ENCODE measurements at regions not wholly inside any gene's neighbourhood (a gene's known extent, or its start where the extent isn't known, plus 50 kb on each side); places are given as distances from the start of the nearest gene placed in this dataset.

DNA sequence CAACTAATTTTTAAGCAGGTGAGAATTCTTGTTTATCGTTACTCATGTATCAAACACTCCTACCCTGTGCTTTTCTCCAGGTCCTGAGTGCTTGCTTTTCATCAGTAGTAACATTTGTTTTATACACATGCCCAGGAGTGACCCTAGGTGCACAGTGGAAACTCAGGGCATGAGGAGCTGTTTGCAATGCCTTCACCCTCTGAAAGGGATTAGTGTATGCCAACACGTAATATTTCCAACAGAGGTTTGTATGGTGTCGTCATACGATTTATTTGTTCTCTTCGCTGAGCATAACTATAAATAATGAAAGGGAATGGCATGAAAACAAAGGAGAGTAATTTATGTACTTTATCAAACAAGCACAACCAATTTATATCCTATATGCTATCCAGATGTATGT is 537.4 kb upstream of the MMS22L start:
- DNase-seq, result no peak

- DNase-seq, result no peak
Measured at GRCh38 chr6:97822632-97823031, 539.6 kb upstream of the MMS22L start.

GRCh38 chr6:97841763-97842162 is 558.7 kb upstream of the MMS22L start:
- DNase-seq, result no peak

DNA sequence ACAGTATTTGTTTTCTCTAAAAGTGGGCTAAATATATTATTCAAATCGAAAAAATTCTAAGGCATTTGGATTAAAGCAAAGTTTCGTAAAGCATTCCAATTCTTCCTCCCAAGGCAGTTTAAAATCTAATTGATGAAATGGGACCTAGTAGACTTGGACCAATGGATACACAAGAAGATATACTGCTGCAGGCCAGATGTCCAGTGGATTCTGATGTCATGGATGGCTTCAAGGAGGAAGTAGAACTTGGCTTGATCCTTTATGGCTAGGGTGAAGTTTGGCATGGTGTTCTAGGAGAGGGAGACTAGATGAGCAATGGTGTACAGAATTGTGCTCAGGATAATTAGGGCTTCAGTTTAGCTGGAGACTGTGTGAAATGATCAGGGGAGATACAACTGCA is 559.5 kb upstream of the MMS22L start:
- DNase-seq, result no peak

DNA sequence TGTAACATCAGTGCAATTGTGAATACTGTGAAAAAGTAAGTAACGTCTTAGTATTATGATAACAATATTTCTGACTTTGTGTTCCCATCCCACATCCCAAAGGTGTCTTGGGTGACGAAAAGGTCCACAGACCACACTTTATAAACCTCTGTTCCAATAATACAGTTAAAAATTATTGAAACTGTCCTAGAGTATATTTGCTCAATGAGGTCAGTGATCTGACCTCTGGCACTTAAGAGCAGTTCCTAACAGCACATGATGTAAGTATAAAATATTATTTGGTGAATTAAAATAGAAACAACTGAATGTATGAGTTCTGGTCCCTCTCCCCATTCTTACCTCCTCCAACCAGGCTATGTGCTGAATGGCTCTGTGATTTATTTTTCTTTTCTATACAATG is 566.4 kb upstream of the MMS22L start:
- no peak for DNase-seq

GRCh38 chr6:97850458-97851212 is 567.6 kb upstream of the MMS22L start:
- no peak for DNase-seq

GRCh38 chr6:97863697-97864096 is 580.7 kb upstream of the MMS22L start:
- no peak for DNase-seq

GRCh38 chr6:97864366-97864765 is 581.4 kb upstream of the MMS22L start:
- DNase-seq, result no peak

DNA sequence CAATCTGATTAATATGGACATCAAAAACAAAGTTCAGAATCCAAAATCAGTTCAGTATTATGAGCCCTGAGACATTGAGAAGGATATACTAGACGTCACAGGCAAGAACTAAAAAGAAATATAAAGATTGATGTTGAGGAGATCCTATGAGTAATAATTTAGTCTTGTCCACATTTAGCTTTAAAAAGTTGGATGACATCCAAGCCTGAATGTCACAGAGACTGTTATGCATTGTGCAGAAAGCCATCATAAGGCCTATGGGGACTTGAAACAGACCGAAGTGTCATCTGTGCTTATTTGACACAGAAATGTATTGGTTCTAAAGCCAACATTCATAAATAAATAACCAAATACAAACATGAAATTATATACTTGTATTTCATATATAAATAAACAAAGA is 581.8 kb upstream of the MMS22L start:
- no peak for DNase-seq

- DNase-seq, result no peak
Measured at GRCh38 chr6:97865612-97866011, 582.6 kb upstream of the MMS22L start.

DNA sequence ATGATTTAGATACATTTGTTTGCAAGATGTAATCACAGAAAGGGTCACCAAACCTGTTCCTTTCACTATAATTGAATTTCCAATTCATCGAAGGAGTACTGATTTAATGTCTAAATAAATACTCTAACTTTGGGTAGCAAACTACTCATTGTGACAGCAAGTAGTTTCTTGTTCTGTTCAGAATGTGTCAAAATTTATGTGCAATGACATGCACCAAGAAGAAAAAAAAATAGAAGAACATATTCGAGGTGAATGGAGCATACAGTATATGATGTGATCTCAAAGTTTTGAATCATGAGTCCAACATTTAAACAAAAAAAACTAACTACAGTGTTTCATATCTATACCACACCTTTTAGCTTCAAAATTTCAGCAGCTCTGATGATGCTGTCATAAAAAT is 583.6 kb upstream of the MMS22L start:
- no peak for DNase-seq

- no peak for DNase-seq
Measured at GRCh38 chr6:97867177-97867576, 584.2 kb upstream of the MMS22L start.

- DNase-seq, result no peak
Measured at GRCh38 chr6:97870273-97870672, 587.3 kb upstream of the MMS22L start.

DNA sequence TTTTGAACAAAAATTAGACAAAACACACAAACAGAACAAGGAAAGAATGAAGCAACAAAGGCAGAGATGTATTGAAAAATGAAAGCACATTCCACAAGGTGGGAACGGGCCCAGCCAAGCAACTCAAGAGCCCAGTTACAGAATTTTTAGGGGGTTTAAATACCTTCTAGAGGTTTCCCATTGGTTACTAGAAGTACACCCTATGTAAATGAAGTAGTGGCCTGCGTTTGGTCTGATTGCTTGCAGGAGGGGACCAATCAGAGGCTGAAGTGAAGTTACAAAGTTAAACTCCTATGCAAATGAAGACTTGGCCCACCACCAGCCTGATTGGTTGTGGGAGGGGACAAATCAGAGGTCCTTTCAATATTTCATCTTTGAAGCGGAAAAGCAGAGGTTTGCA is 593.7 kb upstream of the MMS22L start:
- DNase-seq, result no peak

DNA sequence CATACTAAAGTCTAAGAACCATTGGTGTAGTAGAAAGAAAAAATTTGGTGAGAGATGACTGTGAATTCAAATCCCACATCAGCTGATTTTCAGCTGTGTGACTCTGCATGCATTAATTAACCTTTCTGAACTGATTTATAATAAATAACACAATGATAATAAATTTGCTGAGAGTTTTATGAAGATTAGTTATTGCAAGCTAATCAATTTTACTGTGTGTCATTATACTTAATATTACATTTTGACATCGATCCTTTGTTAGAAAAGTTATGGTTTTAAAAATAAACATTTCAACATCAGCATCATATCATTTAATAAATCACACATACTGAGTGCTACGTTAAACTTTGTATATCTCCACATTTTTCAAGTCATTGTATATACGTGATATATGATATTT is 599.7 kb upstream of the MMS22L start:
- no peak for DNase-seq

GRCh38 chr6:97885325-97885724 is 602.3 kb upstream of the MMS22L start:
- no peak for DNase-seq

DNA sequence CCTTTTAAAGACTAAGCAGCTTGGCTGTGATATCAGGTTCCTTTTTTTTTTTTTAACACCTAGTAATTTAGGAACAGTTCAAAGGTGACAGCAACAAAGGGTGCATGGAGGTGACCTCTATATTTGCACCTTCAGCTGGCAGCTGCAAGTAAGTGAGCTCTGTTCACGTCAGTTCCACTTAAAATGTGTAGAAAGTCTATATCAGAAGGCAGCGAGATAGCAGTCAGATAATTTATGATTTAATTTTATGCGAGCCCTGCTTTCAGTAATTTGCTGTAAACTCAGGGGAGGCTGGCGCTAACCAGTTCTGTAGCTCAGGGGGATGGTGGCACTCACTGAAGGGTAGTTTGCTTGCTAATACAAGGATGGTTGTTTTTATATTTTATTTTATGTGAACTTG is 602.8 kb upstream of the MMS22L start:
- no peak for DNase-seq

GRCh38 chr6:97901531-97901930 is 618.5 kb upstream of the MMS22L start:
- no peak for DNase-seq

DNA sequence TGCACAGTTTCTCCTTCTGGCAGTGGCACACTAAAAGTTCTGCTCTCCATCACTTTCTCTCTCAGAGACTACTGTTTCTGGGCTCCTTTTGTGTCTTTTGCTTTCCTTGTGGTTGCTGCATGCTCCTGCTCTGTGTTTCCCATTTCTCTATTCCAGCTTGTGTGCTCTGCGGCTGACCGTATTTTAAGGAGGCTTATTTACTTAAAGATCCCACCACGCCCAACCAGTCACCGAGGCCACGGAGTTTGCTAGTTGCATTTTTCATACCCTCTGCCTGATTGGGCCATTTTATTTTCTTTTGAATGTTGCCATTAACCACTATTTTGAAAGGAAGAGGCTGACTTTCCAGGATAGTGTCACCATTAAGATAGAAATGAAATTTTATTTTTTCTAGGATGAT is 626.4 kb upstream of the MMS22L start:
- no peak for DNase-seq

DNA sequence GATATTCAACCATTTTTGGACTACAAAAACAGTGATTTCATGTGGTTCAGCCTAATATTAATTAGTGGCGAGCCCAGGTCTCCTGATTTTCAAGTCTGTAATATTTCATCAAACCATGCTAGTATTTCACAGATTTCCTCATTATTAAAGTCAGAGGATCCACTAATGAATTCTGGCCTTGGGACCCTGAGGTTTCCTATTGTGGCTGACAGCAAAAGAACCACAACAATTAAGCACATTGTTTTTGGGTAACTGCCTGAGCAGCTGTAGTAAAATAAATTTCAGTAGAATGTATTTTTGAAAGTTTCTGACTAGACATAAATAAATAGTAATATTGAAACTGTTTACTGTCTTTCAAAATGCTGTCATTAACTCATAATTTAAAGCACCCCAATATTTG is 630.7 kb upstream of the MMS22L start:
- no peak for DNase-seq

- DNase-seq, result no peak
Measured at GRCh38 chr6:97914912-97915311, 631.9 kb upstream of the MMS22L start.

DNA sequence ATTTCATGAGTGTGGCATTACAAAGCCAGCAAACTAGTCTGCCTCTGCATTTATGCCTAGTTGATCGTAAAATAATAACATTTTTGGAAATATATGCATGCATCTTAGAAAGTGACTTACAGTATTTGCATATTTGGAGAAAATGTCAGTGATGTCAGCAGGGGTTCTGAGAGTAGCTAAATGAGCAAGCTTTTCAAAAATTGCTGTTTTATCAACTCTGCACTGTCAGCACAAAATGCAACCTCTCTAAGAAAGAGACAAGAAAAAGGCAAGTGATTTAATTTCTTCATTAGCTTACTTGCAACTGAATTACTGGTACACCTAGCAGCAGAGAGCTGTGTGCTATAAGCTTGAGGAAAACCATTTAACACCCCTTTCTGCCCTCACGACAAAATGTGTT is 632.5 kb upstream of the MMS22L start:
- DNase-seq, result no peak

DNA sequence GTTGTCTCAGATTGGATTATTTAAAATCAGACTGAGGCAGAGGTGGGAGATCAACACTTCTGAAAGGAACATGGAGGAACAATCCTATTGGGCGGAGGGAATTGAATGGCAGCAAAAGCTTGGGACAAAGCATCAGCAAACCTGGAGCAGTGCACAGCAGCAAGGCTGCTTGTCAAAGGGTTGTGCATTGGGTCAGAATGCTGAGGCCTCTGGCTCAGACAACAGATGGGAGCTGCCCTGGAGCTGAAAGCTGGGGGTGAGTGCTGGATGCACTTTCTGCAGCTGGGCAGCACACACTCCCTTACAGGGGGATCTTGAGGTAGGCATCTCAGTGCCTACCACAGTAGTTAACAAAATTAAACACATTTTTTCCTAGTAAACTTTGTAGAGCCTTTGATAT is 634.4 kb upstream of the MMS22L start:
- DNase-seq, result no peak

DNA sequence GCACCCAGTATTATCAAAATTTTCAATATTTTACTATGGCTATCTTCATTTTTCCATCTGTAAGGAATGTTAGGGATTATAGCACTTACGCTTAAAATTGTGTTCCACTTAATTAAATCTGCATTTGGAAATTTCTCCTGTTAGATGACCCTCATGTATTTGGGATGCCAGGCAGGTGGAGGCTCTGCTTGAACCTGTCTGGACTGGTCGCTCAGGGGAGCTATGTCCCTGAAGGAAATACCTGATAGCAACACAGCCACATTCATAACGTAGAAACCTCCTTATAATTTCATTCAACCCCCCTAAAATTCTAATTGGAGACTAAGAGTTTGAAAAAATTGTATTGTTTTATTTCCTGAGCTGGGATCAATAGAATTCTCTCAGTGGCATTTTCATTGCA is 636.0 kb upstream of the MMS22L start:
- no peak for DNase-seq

DNA sequence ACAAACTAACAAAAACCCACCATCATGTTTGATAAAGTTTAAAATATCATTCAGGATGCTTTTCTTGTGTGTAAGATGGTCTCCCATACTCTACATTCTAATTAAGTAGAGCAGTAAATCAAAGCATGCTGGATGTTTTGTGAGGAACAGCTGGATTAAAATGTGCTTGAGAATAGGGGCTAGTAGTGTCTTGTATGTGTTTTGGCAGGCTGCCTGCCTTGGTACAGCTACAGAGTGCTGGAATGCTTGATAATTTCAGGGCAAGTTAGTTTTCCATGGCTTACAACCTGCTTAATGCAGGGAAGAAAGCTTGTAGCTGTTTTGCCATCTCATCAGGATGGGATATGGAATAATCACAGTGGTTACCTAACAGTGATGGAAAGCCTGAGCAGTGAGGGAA is 636.6 kb upstream of the MMS22L start:
- DNase-seq, result no peak

GRCh38 chr6:97923249-97923648 is 640.2 kb upstream of the MMS22L start:
- no peak for DNase-seq
